MM.1S (cell line): ENCODE measurements at regions not wholly inside any gene's neighbourhood (a gene's known extent, or its start where the extent isn't known, plus 50 kb on each side); places are given as distances from the start of the nearest gene placed in this dataset.

Source experiments
- DNase-seq: peaks from one replicate; pipeline ENCODE4 v3.0.0-alpha.2; 2015
- H2AFZ ChIP-seq: fragments of 300-600 bp; sonication (generic); 2 replicates; pipeline ENCODE4 v1.6.0; 2016; ENCODE audit warnings: antibody characterized with exemption, low read length
- H3F3A ChIP-seq: fragments of 300-600 bp; sonication (generic); 2 replicates; pipeline ENCODE4 v1.6.1; 2016; ENCODE audit warnings: mild to moderate bottlenecking, antibody characterized with exemption, low read length, moderate library complexity, mixed read lengths; ENCODE audit not compliant: insufficient read depth
- H3K27ac ChIP-seq: fragments of 300-600 bp; sonication (generic); 2 replicates; pipeline ENCODE4 v1.5.1; 2016; ENCODE audit warnings: mild to moderate bottlenecking, low read length
- H3K27me3 ChIP-seq: fragments of 300-600 bp; sonication (generic); replicated peaks from 2 replicates; pipeline ENCODE4 v1.6.0; 2016; ENCODE audit warnings: low read length; ENCODE audit not compliant: insufficient read depth
- H3K36me3 ChIP-seq: fragments of 300-600 bp; sonication (generic); replicated peaks from 2 replicates; pipeline ENCODE4 v1.6.1; 2016; ENCODE audit warnings: mild to moderate bottlenecking, low read length, mixed read lengths; ENCODE audit not compliant: insufficient read depth
- H3K4me1 ChIP-seq: fragments of 300-600 bp; sonication (generic); 2 replicates; pipeline ENCODE4 v1.6.1; 2016; ENCODE audit warnings: low read length, mixed read lengths
- H3K4me2 ChIP-seq: fragments of 300-600 bp; sonication (generic); 2 replicates; pipeline ENCODE4 v1.6.0; 2016; ENCODE audit warnings: low read depth, low read length
- H3K4me3 ChIP-seq: fragments of 300-600 bp; sonication (generic); 2 replicates; pipeline ENCODE4 v1.5.1; 2016; ENCODE audit warnings: low read length, mixed read lengths
- H3K79me2 ChIP-seq: fragments of 300-600 bp; sonication (generic); 2 replicates; pipeline ENCODE4 v1.6.1; 2016; ENCODE audit warnings: mixed run types, low read length, mixed read lengths
- H3K9ac ChIP-seq: fragments of 300-600 bp; sonication (generic); 2 replicates; pipeline ENCODE4 v1.6.1; 2016; ENCODE audit warnings: low read length, mixed read lengths
- H3K9me2 ChIP-seq: fragments of 300-600 bp; sonication (generic); replicated peaks from 2 replicates; pipeline ENCODE4 v1.6.1; 2016; ENCODE audit warnings: mild to moderate bottlenecking, low read length, mixed read lengths; ENCODE audit not compliant: insufficient read depth
- H3K9me3 ChIP-seq: fragments of 300-600 bp; sonication (generic); replicated peaks from 2 replicates; pipeline ENCODE4 v1.6.1; 2016; ENCODE audit warnings: mild to moderate bottlenecking, low read length, mixed read lengths; ENCODE audit not compliant: insufficient read depth
- H4K20me1 ChIP-seq: fragments of 300-600 bp; sonication (generic); 2 replicates; pipeline ENCODE4 v1.6.1; 2016; ENCODE audit warnings: mild to moderate bottlenecking, low read length, moderate library complexity, mixed read lengths; ENCODE audit not compliant: insufficient read depth
- CTCF ChIP-seq: fragments of 300-600 bp; sonication (generic); IDR thresholded peaks from 2 replicates; pipeline ENCODE4 v1.5.1; 2016; ENCODE audit warnings: antibody characterized with exemption, low read length, mixed read lengths
- EZH2 ChIP-seq: fragments of 300-600 bp; sonication (generic); optimal IDR thresholded peaks from 2 replicates; pipeline ENCODE3; 2017; ENCODE audit warnings: low read depth, mild to moderate bottlenecking, antibody characterized with exemption, low read length, mixed read lengths
- EZH2phosphoT487 ChIP-seq: fragments of 300-600 bp; sonication (generic); IDR thresholded peaks from 2 replicates; pipeline ENCODE4 v1.6.1; 2018; ENCODE audit warnings: antibody characterized with exemption, low read length

DNA sequence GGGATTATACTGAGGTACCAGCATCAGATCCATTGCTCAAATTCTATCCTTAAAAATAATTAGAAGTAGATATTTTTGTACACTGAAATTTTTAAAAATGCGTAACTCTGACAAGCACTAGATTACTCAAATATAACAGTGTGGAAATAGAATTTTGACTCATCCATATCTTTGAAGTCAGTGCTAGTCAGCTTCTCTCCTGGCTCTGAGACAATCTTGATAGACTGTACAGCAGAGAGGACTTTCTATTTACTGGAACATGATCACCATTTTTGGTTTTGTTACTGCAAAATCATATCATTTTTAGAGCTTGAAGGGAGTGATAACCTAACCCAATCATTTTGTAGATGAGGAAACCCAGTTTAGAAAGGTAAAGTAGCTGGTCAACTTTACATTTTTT is 195.0 kb downstream of the MTERF1 start:
- Histone ChIP-seq H3F3A (no peaks in the 10 kb centered on the region), H3K4me1 (no peaks in the 10 kb centered on the region), H3K9me2 (no peaks in the 10 kb centered on the region), H3K27ac (no peak overlapping the region), H3K27me3 (no peaks in the 10 kb centered on the region), H3K9me3 (no peaks in the 10 kb centered on the region), H3K79me2 (no peaks in the 10 kb centered on the region), H3K9ac (no peak overlapping the region), H3K4me2 (no peak overlapping the region), H3K36me3 (no peaks in the 10 kb centered on the region), H4K20me1 (no peaks in the 10 kb centered on the region), H2AFZ (no peak overlapping the region), H3K4me3 (no peak overlapping the region)
- TF ChIP-seq EZH2: no peak
- no peak for TF ChIP-seq EZH2phosphoT487
- TF ChIP-seq CTCF: no peak
- DNase-seq: no peak

DNA sequence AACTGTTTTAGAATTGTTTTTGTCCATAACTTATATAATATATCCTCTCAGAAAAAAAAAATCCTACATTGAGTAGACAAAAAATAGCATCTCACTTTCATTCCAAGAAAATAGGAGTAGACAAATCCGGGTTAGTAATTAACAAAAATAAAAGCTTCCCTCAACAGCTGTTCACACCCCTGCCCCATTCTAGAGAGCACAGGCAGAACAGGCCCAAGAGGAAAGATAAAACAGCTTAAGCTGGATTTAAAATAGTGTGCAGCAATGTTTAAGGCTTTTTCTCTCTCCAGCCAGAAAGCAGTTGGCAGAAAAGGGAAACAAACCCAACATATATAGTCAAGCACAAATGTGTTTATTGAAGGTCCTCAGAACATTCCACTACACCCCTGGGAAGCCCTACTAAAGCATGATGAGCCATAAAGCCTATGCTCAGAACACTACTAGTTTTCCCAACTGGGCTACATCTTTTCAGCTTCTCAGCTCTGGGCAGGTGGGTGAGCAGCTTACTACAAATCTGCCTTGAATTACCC is 189.9 kb downstream of the MTERF1 start:
- Histone ChIP-seq H3K9me3 (no peaks in the 10 kb centered on the region), H3F3A (no peaks in the 10 kb centered on the region), H3K36me3 (no peaks in the 10 kb centered on the region), H3K9me2 (no peaks in the 10 kb centered on the region), H3K4me1 (no peaks in the 10 kb centered on the region), H3K4me2 (no peak overlapping the region), H3K4me3 (no peak overlapping the region), H2AFZ (no peak overlapping the region), H4K20me1 (no peaks in the 10 kb centered on the region), H3K79me2 (no peaks in the 10 kb centered on the region), H3K27me3 (no peaks in the 10 kb centered on the region), H3K27ac (no peak overlapping the region), H3K9ac (no peak overlapping the region)
- DNase-seq: no peak
- TF ChIP-seq CTCF: no peak
- TF ChIP-seq EZH2: no peak
- no peak for TF ChIP-seq EZH2phosphoT487

DNA sequence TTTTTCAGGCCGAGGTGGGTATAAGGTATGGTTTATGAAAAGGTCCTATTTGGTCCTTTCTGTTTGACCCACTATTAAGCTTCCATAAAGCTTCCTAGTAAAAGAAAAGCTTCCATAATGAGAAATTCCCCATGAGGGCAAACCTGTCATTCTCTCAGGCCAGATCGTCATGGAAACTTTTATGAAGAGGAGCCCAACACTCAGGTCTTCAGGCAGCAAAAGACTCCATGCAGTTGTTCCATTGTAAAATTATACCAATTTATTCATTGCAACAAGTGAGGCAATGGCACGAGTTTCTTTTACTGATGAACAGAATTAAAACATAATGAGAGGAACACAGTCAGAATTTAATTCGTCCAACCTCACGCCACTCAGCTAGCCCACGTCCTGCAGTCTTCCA is 188.6 kb downstream of the MTERF1 start:
- Histone ChIP-seq H3K27me3 (no peaks in the 10 kb centered on the region), H3F3A (no peaks in the 10 kb centered on the region), H3K9me3 (no peaks in the 10 kb centered on the region), H3K27ac (no peak overlapping the region), H3K9me2 (no peaks in the 10 kb centered on the region), H3K4me1 (no peaks in the 10 kb centered on the region), H4K20me1 (no peaks in the 10 kb centered on the region), H3K4me3 (no peak overlapping the region), H3K9ac (no peak overlapping the region), H2AFZ (no peak overlapping the region), H3K79me2 (no peaks in the 10 kb centered on the region), H3K4me2 (no peak overlapping the region), H3K36me3 (no peaks in the 10 kb centered on the region)
- DNase-seq: no peak
- TF ChIP-seq EZH2phosphoT487 (no peak), EZH2 (no peak), CTCF (no peak)
